ENCODE measurements at regions not wholly inside any gene's neighbourhood (a gene's known extent, or its start where the extent isn't known, plus 50 kb on each side); places are given as distances from the start of the nearest gene placed in this dataset.

DNA sequence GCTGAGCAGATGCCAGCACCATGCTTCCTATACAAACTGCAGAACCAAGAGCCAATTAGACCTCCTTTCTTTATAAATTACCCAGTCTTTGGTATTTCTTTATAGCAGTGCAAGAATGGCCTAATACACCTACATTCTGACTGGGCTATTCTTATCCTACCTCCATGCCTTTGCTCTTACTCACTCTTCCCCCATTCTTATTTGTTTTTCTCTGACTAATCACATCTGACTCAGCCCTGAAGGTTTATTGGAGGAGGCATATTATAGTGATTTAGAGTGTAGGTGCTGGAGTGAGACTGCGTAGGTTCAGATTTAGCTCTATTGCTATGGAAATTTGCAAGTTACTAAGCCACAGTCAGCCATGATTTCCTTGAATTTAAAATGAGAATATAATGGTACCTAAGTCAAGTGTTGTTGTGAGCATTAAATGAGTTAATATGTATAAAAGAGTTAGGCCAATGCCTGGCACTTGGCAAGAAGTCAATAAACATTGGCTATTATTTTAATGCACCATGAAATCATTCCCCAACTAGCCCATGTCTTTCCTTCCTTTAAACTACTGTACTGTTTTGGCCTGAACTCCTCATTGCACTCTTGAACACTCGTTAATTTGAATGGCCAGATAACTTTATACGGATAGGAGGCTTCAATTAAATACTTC lies 531.2 kb upstream of the ZNF608 start:
- no peak for DNase-seq (ENCODE audit: low read depth, low spot score)

DNA sequence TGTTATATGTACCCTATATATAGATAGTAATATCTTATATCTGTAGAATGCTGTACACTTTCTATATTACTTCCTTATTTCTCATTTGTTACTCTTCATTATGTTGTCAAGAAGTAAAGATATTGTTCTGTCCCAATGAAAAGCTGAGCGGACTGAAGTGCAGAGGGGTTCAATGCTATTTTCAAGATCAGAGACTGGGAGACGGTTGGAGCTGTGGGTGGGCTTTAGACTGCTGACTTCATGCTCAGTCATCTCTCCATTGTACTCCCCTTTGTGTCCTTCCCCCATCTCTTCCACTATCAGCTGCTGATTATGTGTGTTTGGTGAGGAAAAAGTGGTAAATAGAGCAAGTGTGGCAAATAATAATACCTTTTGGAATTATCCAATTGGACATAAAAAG lies 532.3 kb upstream of the ZNF608 start:
- no peak for DNase-seq (ENCODE audit: low read depth, low spot score)

DNA sequence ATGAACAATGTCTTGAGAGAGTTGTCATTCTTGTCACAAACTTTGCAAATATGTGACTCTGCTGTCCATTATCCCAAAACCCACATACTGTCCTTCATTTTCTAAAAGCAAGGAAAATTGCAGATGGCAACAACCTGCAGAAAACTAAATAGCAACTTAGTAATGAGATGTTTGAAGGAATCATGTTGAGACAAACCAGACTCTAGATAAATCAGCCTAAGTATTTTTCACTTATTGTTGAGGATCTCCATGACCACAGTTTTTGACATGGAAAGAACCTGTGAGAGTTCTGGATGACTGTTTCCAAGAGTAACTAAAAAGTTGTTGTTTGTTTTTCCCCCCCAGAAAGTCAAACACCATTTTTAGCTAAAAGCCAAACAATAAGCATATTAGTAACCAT lies 535.2 kb upstream of the ZNF608 start:
- DNase-seq (ENCODE audit: low read depth, low spot score), result no peak

DNA sequence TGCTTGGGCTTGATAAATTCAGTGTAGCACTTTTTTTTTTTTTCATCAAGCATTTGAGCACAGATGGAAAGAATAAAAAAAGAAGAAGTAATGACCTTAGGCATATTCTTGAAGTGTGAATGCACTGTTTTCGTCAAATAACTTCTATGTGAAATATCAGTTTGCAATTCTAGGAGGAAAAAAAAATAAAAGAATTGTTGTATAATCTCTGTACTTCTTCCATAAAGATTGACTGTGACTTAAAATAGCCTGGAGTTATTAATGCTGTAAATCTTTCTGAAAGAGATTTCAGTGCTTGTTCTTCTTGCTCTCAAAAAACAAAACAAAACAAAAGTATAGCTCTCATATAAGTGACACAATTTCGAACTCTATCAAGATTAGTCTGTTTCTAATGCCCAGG lies 536.9 kb upstream of the ZNF608 start:
- DNase-seq (ENCODE audit: low read depth, low spot score), result no peak

DNA sequence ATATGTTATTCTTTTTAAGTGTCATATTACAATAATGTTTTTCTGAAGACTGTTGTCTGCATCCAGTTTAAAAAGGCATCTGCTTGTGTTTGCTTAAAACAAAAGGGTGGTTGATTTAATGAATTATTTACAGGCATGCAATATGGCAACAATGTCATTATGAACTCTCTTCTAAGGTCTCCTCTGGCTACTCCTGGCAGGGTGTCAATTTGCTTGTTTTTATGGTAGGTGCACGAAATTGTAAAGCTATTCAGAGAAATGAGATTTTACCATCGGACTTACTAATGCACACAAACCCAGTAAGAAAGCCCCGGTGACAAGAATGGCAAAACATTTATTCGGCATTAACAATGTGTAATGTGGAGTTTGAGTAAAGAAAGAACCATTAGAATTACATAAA lies 539.8 kb upstream of the ZNF608 start:
- DNase-seq (ENCODE audit: low read depth, low spot score), result no peak

DNA sequence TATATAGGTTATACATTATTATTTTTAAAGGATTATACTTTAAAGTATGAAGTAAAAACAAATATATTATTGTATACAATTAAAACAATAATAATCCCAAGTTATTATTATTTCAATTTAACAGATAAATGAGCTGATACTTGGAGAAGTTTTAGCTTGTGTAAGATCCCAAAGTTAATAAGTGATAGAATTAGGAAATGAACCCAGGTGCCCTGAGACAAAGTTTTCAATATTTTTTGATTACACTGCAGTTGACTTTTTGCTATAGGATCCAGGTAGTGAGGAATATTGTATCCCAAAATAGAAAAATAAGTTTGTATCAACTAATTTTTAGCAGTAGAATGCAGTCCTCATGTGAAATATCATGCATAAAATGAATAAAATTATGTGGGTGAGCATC lies 543.2 kb upstream of the ZNF608 start:
- DNase-seq (ENCODE audit: low read depth, low spot score), result no peak

DNA sequence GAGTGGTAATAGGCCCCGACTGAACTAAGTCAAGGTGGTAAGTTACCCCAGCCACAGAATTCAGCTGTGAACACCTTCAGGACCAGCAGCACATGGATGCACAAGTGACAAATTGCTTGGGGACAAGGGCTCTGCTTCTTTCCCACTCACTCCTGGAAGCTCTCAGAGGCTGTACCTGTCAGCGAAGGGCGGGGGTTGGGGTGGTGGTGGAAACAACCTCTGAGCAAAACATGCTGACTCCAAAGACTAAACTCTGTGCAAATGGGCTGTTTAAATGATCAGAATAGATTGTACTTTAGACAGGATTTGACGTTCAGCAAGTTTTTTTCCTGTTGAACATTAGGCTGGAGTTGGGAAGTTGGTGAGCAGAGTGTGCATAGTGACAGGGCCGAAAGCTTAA lies 544.5 kb upstream of the ZNF608 start:
- no peak for DNase-seq (ENCODE audit: low read depth, low spot score)

DNA sequence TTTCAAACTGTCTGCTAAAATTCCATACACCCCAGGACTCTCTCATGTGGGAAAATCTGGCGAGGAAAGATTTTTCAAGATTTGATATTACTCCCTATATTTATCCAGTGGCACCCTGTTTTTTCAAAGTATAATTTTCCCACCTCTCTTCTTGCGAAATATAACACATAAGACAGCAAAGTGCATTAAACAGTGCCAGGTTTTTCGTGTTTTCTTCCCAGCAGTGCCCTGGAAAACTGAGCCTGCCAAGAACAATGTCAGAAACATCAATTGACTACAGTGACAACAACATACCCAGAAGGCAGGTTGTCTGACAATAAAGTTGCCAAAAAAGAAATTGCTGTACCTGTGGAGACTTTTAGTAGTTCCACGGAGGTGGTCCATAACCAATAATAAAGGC lies 545.0 kb upstream of the ZNF608 start:
- no peak for DNase-seq (ENCODE audit: low read depth, low spot score)

DNA sequence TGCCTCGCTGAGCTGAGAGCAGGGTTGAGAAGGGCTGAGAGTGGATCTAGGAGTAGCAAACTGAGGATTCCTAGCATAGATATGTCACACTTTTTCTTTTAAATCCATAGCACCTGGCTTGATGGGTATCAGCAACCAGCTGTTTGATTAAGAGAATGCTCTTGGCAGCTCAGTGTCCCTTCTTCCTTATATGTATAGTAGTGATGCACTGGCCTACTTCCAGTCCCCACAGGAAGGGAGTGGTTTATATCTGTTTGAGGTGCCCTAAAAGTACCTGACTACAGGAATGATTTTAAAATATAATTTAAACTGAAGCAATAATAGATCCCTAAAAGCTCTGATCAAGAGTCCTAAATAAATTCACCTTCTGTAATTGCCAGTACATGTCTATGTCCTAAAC lies 546.8 kb upstream of the ZNF608 start:
- DNase-seq (ENCODE audit: low read depth, low spot score), result no peak

DNA sequence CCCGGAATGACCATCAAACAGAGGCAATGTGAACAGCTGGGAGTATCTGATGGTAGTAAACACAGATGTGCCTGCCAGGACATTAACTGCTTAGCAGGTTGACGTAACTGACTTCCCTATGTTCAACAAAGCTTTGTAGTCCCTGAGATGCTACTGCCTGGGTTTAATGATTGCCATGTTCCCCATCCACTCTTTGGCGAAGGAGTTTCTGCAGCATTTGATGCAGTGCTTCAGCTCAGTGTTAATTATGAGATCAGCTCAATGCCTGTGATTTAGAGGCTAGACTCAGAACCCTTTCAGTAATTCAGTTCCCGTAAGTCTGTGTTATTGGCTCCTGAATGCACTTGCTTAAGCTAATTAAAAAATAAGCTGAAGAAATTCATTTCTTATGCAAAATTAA lies 547.3 kb upstream of the ZNF608 start:
- DNase-seq (ENCODE audit: low read depth, low spot score), result no peak

DNA sequence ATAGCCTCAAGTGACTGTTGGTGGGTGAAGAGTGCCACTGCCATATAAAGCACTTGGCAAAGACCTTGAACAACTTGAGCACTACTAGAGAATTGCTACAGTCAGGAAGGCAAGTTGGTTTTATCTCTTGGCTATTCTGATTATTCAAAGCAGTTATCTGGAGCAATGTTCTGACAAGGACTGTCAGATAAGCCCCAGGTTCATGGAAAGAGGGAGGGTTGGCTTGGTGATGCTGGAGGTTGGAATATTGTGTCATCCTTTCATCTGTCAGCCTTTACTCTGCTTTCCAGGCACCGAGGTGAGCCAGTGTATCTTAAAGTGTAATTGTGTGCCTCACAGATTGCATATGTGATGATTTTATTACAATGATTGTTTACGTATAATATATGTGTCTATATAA lies 548.4 kb upstream of the ZNF608 start:
- DNase-seq (ENCODE audit: low read depth, low spot score), result no peak

DNA sequence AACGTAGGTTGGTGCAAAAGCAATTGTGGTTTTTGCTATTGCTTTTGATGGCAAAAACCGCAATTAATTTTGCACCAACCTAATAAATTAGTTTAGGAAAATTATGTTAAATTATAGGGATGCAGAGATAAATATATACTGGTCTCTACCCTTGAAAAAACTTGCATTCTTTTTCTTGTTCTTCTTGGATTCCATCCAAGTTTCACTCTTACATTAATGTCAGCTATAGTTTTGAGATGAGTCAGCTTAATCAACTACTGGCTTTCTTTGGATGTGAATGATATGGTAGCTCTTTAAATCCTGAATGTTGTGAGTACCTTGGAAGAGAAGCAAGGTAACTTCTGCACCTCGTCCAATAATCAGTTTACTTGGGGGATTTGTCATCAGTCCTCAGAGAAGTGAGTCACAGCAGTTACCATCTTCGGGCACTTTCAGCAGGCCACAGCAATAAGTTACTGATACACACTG lies 549.0 kb upstream of the ZNF608 start:
- DNase-seq (ENCODE audit: low read depth, low spot score), result no peak

DNA sequence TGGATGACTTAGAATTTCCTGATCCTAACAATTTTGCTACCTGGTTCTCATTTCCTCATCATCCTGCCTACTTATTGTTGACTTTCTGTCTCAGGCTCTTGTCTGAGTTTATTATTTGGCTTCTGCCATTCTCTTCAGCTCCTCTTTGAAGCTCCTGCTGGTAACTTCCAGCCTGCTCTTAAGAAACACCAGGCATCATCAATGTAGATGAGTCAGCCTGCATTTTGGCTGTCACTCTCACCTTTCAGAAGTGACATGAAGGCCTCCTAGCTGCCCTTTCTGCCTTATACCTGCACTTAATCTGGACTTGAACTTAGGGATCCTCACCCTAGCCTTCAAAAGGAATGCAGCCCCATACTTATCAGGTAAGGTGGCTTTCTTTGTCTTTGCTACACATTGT lies 551.8 kb upstream of the ZNF608 start:
- no peak for DNase-seq (ENCODE audit: low read depth, low spot score)

DNA sequence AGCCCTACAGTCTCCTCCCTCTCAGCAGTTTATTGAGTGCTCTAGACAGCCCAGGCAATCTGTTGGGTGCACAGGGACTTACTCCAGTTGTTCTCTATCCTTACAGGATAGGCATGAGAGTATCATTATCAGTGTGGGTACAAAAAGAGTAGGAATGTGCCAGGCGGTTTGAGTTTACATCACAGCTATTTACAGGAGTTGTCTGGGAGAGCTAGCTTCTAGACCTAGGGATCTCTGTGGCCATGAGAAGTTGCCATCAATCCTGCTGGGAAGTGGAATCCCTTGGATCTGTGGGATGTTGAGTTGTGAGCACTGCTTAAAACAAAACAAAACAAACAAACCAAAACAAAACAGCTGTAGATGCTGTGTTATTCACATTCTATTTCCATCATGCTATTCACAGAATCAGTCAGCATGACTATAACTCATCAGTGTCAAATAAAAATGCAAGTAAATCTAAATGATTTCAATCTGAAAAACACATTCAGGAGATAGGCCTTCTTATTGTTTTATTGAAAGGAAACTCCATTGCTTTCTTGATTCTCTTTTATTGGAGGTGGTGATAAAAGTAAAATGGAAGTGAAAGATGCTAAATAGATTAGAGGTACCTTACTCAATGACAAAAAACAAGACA lies 552.4 kb upstream of the ZNF608 start:
- peak; percentile 25 for DNase-seq (ENCODE audit: low read depth, low spot score)

DNA sequence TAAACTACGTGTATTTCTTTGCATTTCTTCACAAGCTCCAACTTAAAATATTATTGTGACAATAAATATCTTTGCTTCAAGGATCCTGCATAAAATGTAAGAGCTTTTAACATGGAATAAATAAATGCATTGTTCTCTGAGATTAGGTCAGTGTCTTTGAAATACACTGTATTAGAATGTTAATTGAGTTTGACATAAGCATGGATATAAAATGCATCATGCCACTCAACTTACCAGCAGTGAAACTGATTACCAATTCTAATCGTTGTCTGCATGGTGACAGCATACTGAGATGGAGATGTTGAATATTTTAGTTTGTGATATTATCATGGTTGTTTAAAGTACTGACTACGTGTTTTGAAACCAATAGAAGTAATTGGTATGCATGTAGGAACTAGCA lies 555.3 kb upstream of the ZNF608 start:
- no peak for DNase-seq (ENCODE audit: low read depth, low spot score)

DNA sequence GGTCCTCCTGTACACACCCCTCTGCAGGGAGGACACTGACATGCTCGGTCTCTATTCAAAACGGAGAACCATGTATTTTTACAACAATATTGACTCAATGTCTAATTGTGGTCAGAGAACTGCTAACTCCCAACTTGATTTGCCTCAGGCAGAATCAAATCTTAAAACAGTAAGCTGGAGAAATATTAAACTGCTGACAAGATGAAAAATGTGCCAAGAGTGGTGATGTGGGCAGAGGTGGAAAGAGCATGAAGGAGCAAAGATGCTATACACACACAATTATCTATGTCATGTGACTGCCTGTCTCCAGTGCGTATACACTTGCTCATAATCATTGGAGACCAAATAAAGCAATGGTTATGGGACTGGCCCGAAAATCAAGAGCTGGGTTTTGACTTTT lies 556.1 kb upstream of the ZNF608 start:
- no peak for DNase-seq (ENCODE audit: low read depth, low spot score)

DNA sequence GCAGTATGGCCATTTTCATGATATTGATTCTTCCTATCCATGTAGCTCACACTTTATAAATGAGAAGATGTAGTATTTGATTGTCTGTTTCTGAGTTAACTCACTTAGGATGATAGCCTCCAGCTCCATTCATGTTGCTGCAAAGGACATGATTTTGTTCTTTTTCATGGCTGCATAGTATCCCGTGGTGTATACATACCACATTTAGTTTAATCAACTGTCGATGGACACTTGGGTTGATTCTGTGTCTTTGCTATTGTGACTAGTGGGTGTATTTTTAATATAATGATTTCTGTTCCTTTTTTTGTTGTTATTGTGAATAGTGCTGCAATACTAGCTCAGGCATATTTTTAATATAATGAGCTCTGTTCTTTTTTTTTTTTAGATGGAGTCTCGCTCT lies 560.3 kb upstream of the ZNF608 start:
- no peak for DNase-seq (ENCODE audit: low read depth, low spot score)

DNA sequence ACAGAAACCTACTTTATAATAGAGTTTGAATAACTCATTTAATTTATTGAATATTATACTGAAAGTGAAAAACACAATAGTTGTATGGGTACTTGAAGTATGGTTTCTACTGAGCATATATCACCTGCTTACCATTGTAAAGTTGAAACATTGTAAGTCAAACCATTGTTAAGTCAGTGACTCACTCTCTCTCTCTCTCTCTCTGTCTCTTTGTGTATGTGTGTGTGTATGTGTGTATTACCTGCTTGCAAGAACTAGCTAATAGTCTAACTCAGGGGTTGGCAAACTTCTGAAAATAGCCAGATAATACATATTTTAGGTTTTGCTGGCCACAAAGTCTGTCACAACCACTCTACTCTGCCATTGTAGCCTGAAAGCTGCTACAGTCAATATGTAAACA lies 564.3 kb upstream of the ZNF608 start:
- no peak for DNase-seq (ENCODE audit: low read depth, low spot score)

DNA sequence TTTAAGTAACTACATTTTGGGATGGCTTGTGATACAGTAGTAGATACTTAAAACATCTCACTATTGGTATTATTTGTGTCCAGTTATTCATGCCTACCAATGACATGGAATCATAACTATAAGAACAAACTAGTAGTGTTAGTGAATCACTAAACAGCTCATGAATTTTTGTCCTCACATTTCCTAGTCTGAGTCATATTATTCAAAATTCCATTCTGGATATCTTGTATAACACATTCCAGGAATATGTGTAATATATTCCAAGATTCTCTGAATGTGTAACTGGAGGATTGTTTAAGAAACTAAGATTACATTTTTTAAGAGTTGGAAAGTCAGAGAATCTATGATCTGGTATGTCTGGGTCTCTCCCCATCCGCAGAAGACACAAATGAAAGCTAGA lies 565.3 kb upstream of the ZNF608 start:
- no peak for DNase-seq (ENCODE audit: low read depth, low spot score)

DNA sequence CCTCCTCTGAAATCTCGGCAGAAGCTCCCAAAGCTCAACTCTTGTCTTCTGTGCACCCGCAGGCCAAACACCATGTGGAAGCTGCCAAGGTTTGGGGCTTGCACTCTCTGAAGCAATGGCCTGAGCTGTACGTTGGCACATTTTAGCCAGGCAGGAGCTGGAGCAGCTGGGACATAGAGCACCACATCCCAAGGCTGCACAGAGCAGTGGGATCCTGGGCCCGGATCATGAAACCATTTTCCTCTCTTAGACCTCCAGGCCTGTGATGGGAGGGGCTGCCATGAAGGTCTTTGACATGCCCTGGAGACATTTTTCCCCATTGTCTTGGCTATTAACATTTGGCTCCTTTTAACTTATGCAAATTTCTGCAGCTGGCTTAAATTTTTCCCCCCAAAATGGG lies 567.1 kb upstream of the ZNF608 start:
- DNase-seq (ENCODE audit: low read depth, low spot score), result no peak

DNA sequence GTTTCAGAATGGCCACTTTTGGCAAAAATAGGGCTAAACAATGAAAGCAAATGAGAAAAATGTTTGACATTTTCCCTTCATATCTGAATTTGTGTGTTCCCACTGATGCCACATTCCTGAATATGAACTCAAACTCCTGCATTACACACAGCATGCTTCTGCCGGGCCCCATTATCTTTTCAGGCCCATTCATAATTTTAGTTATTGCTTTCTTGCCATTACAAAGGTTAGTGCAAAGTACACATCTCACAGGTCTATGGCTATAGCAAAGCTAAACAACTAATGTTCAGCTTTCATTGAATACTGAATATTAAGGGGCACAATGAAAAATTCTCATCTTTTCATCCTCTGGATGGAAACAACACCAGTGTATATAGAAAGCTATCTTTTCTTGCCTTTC lies 568.9 kb upstream of the ZNF608 start:
- DNase-seq (ENCODE audit: low read depth, low spot score), result no peak

DNA sequence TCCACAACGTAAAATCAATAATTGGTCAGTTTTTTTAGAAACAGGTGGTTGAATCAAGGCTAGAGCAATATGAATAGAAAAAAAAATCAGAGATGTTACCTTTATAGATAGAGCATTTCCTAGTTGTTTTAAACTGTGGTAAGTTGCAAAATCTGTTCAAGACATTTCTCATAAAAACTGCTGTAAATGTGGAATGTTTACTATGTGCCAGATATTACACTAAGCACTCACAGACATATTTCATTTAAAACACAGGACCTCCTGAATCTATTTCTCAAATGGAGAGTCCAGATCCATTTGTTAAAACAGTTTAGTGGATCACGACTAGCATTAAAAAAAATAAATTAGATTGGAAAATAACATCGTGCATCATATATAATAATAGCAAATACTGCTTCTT lies 570.0 kb upstream of the ZNF608 start:
- DNase-seq (ENCODE audit: low read depth, low spot score), result no peak

DNA sequence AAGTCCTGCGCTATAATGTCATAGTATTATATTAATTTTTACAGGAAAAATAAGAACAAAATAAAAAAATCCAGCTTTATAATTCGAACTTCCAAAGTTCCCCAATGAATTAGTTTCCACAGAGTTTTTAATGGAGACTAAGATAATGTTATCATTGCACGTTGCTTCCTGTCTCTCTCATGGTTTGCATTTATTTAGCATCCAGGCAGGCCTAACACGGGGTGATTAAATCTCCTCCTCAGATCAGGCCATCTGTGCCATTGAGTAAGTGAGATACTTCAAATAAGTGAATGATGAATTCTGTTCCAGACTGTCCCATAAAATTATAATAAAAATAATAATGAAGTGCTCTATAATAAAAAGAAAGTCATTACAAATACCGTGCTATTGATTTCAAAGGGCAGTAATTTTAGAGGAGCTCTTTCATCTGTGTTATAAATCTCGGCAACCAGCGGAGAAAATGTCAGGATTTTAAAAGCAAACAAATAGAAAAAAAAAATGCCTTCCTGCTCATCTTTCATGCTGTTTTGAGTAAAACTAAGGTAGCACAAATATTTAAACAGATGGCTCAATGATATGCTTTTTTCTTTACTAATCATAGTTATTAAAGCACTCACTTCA lies 570.6 kb upstream of the ZNF608 start:
- DNase-seq (ENCODE audit: low read depth, low spot score), result no peak

All from brain pericyte (primary cell).